ENCODE measurements at regions not wholly inside any gene's neighbourhood (a gene's known extent, or its start where the extent isn't known, plus 50 kb on each side); places are given as distances from the start of the nearest gene placed in this dataset.
"Not testable (repeated sequence)": the region's sequence is repeated elsewhere in the genome, so short reads cannot be mapped to it uniquely, and the experiment has no call there.

- POLR2A ChIA-PET = no interaction called here
- TF ChIP-seq CTCF (IDR thresholded peaks at IDR 0.05; ENCODE audit: control extremely low read depth, extremely low read depth, low read depth, missing control alignments) = no peak
- CTCF ChIA-PET = no interaction called here
- DNase-seq (ENCODE audit: extremely low spot score) = no peak
Measured at GRCh38 chr6:112906726-112907125, 559.6 kb downstream of the RFPL4B start.

GRCh38 chr6:112909781-112910180 is 562.7 kb downstream of the RFPL4B start:
- TF ChIP-seq CTCF (IDR thresholded peaks at IDR 0.05; ENCODE audit: control extremely low read depth, extremely low read depth, low read depth, missing control alignments) = no peak
- ChIA-PET POLR2A (no interaction called here), CTCF (interaction anchor here (1.7 kb wide), 1 partner anchor 8 kb away, joined by 4 read pairs; no protein-coding TSS in a partner anchor)
- no peak for DNase-seq (ENCODE audit: extremely low spot score)

- ChIA-PET POLR2A (no interaction called here), CTCF (interaction anchor here (1.7 kb wide), 1 partner anchor 9 kb away, joined by 4 read pairs; no protein-coding TSS in a partner anchor)
Measured at GRCh38 chr6:112910256-112910655, 563.1 kb downstream of the RFPL4B start.

GRCh38 chr6:112911959-112912358 is 564.8 kb downstream of the RFPL4B start:
- no peak for DNase-seq (ENCODE audit: extremely low spot score)
- no peak for TF ChIP-seq CTCF (IDR thresholded peaks at IDR 0.05; ENCODE audit: control extremely low read depth, extremely low read depth, low read depth, missing control alignments)
- POLR2A ChIA-PET = no interaction called here
- CTCF ChIA-PET = no interaction called here

More at GRCh38 chr6:112910256-112910655, 563.1 kb downstream of the RFPL4B start:
- no peak for DNase-seq (ENCODE audit: extremely low spot score)
- TF ChIP-seq CTCF (IDR thresholded peaks at IDR 0.05; ENCODE audit: control extremely low read depth, extremely low read depth, low read depth, missing control alignments) = no peak

- TF ChIP-seq CTCF (IDR thresholded peaks at IDR 0.05; ENCODE audit: control extremely low read depth, extremely low read depth, low read depth, missing control alignments) = no peak
- DNase-seq (ENCODE audit: extremely low spot score) = no peak
- ChIA-PET POLR2A (no interaction called here), CTCF (no interaction called here)
Measured at GRCh38 chr6:112912416-112913101, 565.4 kb downstream of the RFPL4B start.

- POLR2A ChIA-PET; DNase-seq (ENCODE audit: extremely low spot score); CTCF ChIA-PET: not testable (repeated sequence)
Measured at GRCh38 chr6:112919744-112920143, 572.6 kb downstream of the RFPL4B start.

GRCh38 chr6:112920994-112921393 is 573.9 kb downstream of the RFPL4B start:
- POLR2A ChIA-PET = no interaction called here
- CTCF ChIA-PET = no interaction called here
- TF ChIP-seq CTCF (IDR thresholded peaks at IDR 0.05; ENCODE audit: control extremely low read depth, extremely low read depth, low read depth, missing control alignments) = no peak
- no peak for DNase-seq (ENCODE audit: extremely low spot score)

All from GM10248 (cell line).